ENCODE measurements at regions not wholly inside any gene's neighbourhood (a gene's known extent, or its start where the extent isn't known, plus 50 kb on each side); places are given as distances from the start of the nearest gene placed in this dataset.

DNA sequence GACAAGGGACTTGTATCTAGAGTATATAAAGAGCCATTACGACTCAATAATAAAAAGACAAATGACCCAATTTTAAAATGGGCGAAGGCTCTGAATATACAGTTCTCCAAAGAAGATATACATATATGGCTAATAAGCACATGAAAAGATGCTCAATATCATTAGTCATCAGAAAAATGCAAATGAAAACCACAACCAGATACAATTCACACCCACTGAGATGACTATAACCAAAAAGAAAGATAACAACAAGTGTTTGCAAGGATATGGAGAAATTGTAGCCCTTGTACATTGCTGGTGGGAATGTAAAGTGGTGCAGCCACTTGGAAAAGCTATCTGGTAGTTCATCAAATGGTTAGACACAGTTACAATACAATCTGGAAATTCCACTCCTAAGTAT is 96.3 kb downstream of the TRIM29 start:
- Histone ChIP-seq H3K9ac (ENCODE audit: low read depth in 1 of 2, low read length in 2 of 2) (no peak overlapping the region), H3K4me3 (ENCODE audit: low read depth in 1 of 3, low read length in 3 of 3) (no peak overlapping the region), H3K9me3 (ENCODE audit: control insufficient read depth in 4 of 4, low read length in 3 of 4) (no peaks in the 10 kb centered on the region), H3K27me3 (ENCODE audit: control insufficient read depth in 4 of 4, insufficient read depth in 4 of 4, low read length in 3 of 4) (no peaks in the 10 kb centered on the region), H3K27ac (ENCODE audit: low read depth in 1 of 2, low read length in 2 of 2) (no peak overlapping the region), H3K36me3 (ENCODE audit: control insufficient read depth in 4 of 4, insufficient read depth in 3 of 4, low read depth in 1 of 4, low read length in 3 of 4) (no peaks in the 10 kb centered on the region), H3K4me1 (ENCODE audit: control insufficient read depth in 4 of 4, insufficient read depth in 4 of 4, low read length in 3 of 4) (no peaks in the 10 kb centered on the region)
- WGBS: 92% methylated on average over 2 of the region's 2 CpGs
- no peak for DNase-seq (ENCODE audit: low spot score)
- TF ChIP-seq RAD21 (IDR thresholded peaks at IDR 0.05) (no peak), HNF4A (conservative IDR thresholded peaks at IDR 0.05) (no peak), HNF4G (IDR thresholded peaks at IDR 0.05) (no peak), FOXA1 (IDR thresholded peaks at IDR 0.05) (no peak), FOXA2 (IDR thresholded peaks at IDR 0.05) (no peak), JUND (IDR thresholded peaks at IDR 0.05) (no peak), SP1 (IDR thresholded peaks at IDR 0.05) (no peak), EGR1 (IDR thresholded peaks at IDR 0.05; ENCODE audit: low read depth in 2 of 2) (no peak), GABPA (IDR thresholded peaks at IDR 0.05 in 1 of 2, conservative IDR thresholded peaks at IDR 0.05 in 1 of 2) (no peak), RXRA (IDR thresholded peaks at IDR 0.05) (no peak)
- TF ChIP-seq, protein P1, sequence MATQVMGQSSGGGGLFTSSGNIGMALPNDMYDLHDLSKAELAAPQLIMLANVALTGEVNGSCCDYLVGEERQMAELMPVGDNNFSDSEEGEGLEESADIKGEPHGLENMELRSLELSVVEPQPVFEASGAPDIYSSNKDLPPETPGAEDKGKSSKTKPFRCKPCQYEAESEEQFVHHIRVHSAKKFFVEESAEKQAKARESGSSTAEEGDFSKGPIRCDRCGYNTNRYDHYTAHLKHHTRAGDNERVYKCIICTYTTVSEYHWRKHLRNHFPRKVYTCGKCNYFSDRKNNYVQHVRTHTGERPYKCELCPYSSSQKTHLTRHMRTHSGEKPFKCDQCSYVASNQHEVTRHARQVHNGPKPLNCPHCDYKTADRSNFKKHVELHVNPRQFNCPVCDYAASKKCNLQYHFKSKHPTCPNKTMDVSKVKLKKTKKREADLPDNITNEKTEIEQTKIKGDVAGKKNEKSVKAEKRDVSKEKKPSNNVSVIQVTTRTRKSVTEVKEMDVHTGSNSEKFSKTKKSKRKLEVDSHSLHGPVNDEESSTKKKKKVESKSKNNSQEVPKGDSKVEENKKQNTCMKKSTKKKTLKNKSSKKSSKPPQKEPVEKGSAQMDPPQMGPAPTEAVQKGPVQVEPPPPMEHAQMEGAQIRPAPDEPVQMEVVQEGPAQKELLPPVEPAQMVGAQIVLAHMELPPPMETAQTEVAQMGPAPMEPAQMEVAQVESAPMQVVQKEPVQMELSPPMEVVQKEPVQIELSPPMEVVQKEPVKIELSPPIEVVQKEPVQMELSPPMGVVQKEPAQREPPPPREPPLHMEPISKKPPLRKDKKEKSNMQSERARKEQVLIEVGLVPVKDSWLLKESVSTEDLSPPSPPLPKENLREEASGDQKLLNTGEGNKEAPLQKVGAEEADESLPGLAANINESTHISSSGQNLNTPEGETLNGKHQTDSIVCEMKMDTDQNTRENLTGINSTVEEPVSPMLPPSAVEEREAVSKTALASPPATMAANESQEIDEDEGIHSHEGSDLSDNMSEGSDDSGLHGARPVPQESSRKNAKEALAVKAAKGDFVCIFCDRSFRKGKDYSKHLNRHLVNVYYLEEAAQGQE (IDR thresholded peaks at IDR 0.05): no peak
- TF ChIP-seq, protein P2, sequence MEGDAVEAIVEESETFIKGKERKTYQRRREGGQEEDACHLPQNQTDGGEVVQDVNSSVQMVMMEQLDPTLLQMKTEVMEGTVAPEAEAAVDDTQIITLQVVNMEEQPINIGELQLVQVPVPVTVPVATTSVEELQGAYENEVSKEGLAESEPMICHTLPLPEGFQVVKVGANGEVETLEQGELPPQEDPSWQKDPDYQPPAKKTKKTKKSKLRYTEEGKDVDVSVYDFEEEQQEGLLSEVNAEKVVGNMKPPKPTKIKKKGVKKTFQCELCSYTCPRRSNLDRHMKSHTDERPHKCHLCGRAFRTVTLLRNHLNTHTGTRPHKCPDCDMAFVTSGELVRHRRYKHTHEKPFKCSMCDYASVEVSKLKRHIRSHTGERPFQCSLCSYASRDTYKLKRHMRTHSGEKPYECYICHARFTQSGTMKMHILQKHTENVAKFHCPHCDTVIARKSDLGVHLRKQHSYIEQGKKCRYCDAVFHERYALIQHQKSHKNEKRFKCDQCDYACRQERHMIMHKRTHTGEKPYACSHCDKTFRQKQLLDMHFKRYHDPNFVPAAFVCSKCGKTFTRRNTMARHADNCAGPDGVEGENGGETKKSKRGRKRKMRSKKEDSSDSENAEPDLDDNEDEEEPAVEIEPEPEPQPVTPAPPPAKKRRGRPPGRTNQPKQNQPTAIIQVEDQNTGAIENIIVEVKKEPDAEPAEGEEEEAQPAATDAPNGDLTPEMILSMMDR (IDR thresholded peaks at IDR 0.05; ENCODE audit: low read depth, low read length, missing input control): no peak
- TF ChIP-seq, protein P3, sequence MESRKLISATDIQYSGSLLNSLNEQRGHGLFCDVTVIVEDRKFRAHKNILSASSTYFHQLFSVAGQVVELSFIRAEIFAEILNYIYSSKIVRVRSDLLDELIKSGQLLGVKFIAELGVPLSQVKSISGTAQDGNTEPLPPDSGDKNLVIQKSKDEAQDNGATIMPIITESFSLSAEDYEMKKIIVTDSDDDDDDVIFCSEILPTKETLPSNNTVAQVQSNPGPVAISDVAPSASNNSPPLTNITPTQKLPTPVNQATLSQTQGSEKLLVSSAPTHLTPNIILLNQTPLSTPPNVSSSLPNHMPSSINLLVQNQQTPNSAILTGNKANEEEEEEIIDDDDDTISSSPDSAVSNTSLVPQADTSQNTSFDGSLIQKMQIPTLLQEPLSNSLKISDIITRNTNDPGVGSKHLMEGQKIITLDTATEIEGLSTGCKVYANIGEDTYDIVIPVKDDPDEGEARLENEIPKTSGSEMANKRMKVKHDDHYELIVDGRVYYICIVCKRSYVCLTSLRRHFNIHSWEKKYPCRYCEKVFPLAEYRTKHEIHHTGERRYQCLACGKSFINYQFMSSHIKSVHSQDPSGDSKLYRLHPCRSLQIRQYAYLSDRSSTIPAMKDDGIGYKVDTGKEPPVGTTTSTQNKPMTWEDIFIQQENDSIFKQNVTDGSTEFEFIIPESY (IDR thresholded peaks at IDR 0.05): no peak

DNA sequence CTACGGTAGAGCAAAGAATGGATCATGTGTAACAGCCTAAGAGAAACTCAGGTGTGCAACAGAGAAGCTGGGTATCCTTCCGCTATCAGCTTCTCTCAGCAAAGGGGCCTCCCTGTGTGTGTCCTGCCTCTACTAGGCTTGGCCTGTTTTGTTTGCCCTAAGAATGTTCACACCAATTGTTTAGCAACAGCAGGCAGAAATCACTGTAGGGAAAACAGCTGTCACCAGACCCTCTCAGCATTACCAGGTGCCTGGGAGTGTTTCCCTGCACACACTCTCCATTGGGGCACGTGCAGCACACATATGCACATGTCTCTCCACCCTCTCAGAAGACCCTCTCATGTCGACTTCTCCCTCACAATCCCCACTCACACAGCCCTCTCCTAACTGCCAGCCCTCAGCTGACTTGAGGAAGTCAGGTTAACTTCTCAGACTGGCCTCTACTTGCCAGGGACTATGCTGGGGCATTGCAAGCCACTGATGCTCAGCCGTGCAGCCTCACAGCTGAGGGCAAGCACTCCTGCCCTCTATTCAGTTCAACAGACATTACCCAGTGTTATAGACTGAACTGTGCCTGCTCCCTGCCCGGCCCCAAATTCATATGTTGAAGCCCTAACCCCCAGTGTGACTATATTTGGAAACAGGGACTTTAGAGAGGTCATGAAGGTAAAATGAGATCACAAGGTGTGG is 97.6 kb downstream of the TRIM29 start:
- no peak overlapping the region for H3K27ac ChIP-seq (ENCODE audit: low read depth in 1 of 2, low read length in 2 of 2)
- peak; percentile 9 for DNase-seq (ENCODE audit: low spot score)
- no peaks in the 10 kb centered on the region for H3K36me3 ChIP-seq (ENCODE audit: control insufficient read depth in 4 of 4, insufficient read depth in 3 of 4, low read depth in 1 of 4, low read length in 3 of 4)
- H3K4me3 ChIP-seq (ENCODE audit: low read depth in 1 of 3, low read length in 3 of 3): no peak overlapping the region
- no peaks in the 10 kb centered on the region for H3K27me3 ChIP-seq (ENCODE audit: control insufficient read depth in 4 of 4, insufficient read depth in 4 of 4, low read length in 3 of 4)
- WGBS: 77% methylated on average over 6 of the region's 6 CpGs
- H3K4me1 ChIP-seq (ENCODE audit: control insufficient read depth in 4 of 4, insufficient read depth in 4 of 4, low read length in 3 of 4): no peaks in the 10 kb centered on the region
- H3K9me3 ChIP-seq (ENCODE audit: control insufficient read depth in 4 of 4, low read length in 3 of 4): peaks cover 0 to 7% (median 5%) of the 10 kb centered on the region in 4 donors
- H3K9ac ChIP-seq (ENCODE audit: low read depth in 1 of 2, low read length in 2 of 2): no peak overlapping the region
- TF ChIP-seq JUND (IDR thresholded peaks at IDR 0.05) (no peak), NR2F2 (IDR thresholded peaks at IDR 0.05) (no peak), RXRA (IDR thresholded peaks at IDR 0.05) (no peak), HNF4A (conservative IDR thresholded peaks at IDR 0.05) (no peak), SP1 (IDR thresholded peaks at IDR 0.05) (no peak), TAF1 (conservative IDR thresholded peaks at IDR 0.05) (no peak), FOXA1 (IDR thresholded peaks at IDR 0.05) (no peak), RAD21 (IDR thresholded peaks at IDR 0.05) (no peak), EGR1 (IDR thresholded peaks at IDR 0.05; ENCODE audit: low read depth in 2 of 2) (no peak), FOXA2 (IDR thresholded peaks at IDR 0.05) (no peak), HNF4G (IDR thresholded peaks at IDR 0.05) (no peak), YY1 (IDR thresholded peaks at IDR 0.05) (no peak)
- TF ChIP-seq, protein P4, sequence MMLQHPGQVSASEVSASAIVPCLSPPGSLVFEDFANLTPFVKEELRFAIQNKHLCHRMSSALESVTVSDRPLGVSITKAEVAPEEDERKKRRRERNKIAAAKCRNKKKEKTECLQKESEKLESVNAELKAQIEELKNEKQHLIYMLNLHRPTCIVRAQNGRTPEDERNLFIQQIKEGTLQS (IDR thresholded peaks at IDR 0.05): no peak
- TF ChIP-seq, protein P2 (IDR thresholded peaks at IDR 0.05; ENCODE audit: low read depth, low read length, missing input control): no peak
- TF ChIP-seq, protein P5, sequence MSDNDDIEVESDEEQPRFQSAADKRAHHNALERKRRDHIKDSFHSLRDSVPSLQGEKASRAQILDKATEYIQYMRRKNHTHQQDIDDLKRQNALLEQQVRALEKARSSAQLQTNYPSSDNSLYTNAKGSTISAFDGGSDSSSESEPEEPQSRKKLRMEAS (IDR thresholded peaks at IDR 0.05): no peak
- TF ChIP-seq, protein P3 (IDR thresholded peaks at IDR 0.05): no peak

Data from liver (tissue), 8 donors.